HepG2 (cell line): ENCODE measurements at regions not wholly inside any gene's neighbourhood (a gene's known extent, or its start where the extent isn't known, plus 50 kb on each side); places are given as distances from the start of the nearest gene placed in this dataset.

ENCODE experiments used
- ATAC-seq: fragments of 200-7000 bp; cut with Tn5 transposase; 3 replicates; pipeline ENCODE4 v1.9.1; 2020; ENCODE audit warnings: mild to moderate bottlenecking, moderate library complexity
- BruUV-seq: library from RNA; stranded (reverse); fragments of 400-500 nt; replicated peaks from 2 replicates; lab custom pipeline; 2021; lab: Mats Ljungman, UMichigan
- CTCF ChIA-PET: fragments of 300-600 bp; formaldehyde crosslinking; extraction: SDS; loops from one replicate; lab custom pipeline; 2021; ENCODE audit warnings: low total read pairs, inconsistent platforms, low intra/inter-chr PET ratio; lab: Yijun Ruan, JAX
- POLR2A ChIA-PET: fragments of 350-600 bp; sonication (Branson Sonifier 250); formaldehyde crosslinking; loops from one replicate; lab custom pipeline; 2020; ENCODE audit warnings: antibody characterized with exemption, inconsistent platforms; lab: Yijun Ruan, JAX
- DNase-seq: peaks from one replicate; pipeline ENCODE4 v3.0.0-alpha.2; 2015; ENCODE audit warnings: low spot score
- FAIRE-seq: peaks from 3 replicates; lab custom pipeline; 2011; peaks lifted over from hg19 to GRCh38; lab: Jason Lieb, UNC
- H2AFZ ChIP-seq: one replicate; pipeline ENCODE4 v1.6.1; 2011; ENCODE audit warnings: low read length, inconsistent platforms
- H3K27ac ChIP-seq: fragments of 300-600 bp; 3 replicates; pipeline ENCODE4 v1.8.0; 2011; ENCODE audit warnings: mixed run types, mild to moderate bottlenecking, mixed read lengths, low read length, inconsistent platforms; ENCODE audit not compliant: insufficient read depth; ENCODE audit errors: extremely low read length
- H3K27me3 ChIP-seq, 2 experiments: fragments of 200-600 bp in 1 of 2; 2 replicates in 1 of 2; 3 replicates in 1 of 2; pipeline versions ENCODE4 v1.6.0 to v1.8.0; 2011; ENCODE audit warnings: low read length in 2 of 2, mild to moderate bottlenecking in 2 of 2, moderate library complexity in 2 of 2, inconsistent platforms in 1 of 2; ENCODE audit not compliant: insufficient read depth in 2 of 2, control insufficient read depth in 1 of 2
- H3K36me3 ChIP-seq, 2 experiments: fragments of 200-600 bp in 1 of 2; replicated peaks in 1 of 2; 2 replicates in 1 of 2; 3 replicates in 1 of 2; pipeline versions ENCODE4 v1.5.1 to v1.8.0; 2011; ENCODE audit warnings: low read length in 2 of 2, inconsistent platforms in 1 of 2; ENCODE audit not compliant: insufficient read depth in 2 of 2, control insufficient read depth in 1 of 2
- H3K4me1 ChIP-seq: 2 replicates; pipeline ENCODE4 v1.5.1; 2012; ENCODE audit warnings: low read length, inconsistent platforms; ENCODE audit not compliant: insufficient read depth
- H3K4me2 ChIP-seq: 2 replicates; pipeline ENCODE4 v1.6.0; 2011; ENCODE audit warnings: low read depth, low read length, inconsistent platforms
- H3K4me3 ChIP-seq, 3 experiments: fragments of 200-600 bp in 1 of 3; sonication (generic), shearing (Covaris generic) in 1 of 3; replicated peaks in 1 of 3; 2 replicates each; pipeline ENCODE4 v1.5.1; 2011 to 2016; ENCODE audit warnings: low read length in 3 of 3, inconsistent platforms in 2 of 3, low read depth in 2 of 3, mild to moderate bottlenecking in 2 of 3, control low read depth in 1 of 3, mixed read lengths in 1 of 3; ENCODE audit not compliant: insufficient read depth in 1 of 3
- H3K79me2 ChIP-seq: one replicate; pipeline ENCODE4 v1.6.1; 2011; ENCODE audit warnings: low read length, inconsistent platforms; ENCODE audit not compliant: insufficient read depth
- H3K9ac ChIP-seq: 2 replicates; pipeline ENCODE4 v1.6.0; 2011; ENCODE audit warnings: mild to moderate bottlenecking, low read depth, low read length, inconsistent platforms; ENCODE audit not compliant: insufficient read depth
- H3K9me3 ChIP-seq: 2 replicates; pipeline ENCODE4 v1.5.1; 2012; ENCODE audit warnings: mild to moderate bottlenecking, low read length
- H4K20me1 ChIP-seq: 2 replicates; pipeline ENCODE4 v1.6.0; 2011; ENCODE audit warnings: inconsistent platforms, mild to moderate bottlenecking, low read length, moderate library complexity; ENCODE audit not compliant: insufficient read depth
- DZIP1 ChIP-seq: sonication (generic); formaldehyde crosslinking; IDR thresholded peaks from 2 replicates; pipeline ENCODE4 v1.5.0; 2020; ENCODE audit warnings: mild to moderate bottlenecking, missing genetic modification reagents
- EEA1 ChIP-seq: sonication (generic); formaldehyde crosslinking; IDR thresholded peaks from 2 replicates; pipeline ENCODE4 v1.5.1; 2020; ENCODE audit warnings: mild to moderate bottlenecking, missing genetic modification reagents, borderline replicate concordance
- HNRNPLL ChIP-seq: fragments of 200-400 bp; formaldehyde crosslinking; IDR thresholded peaks from 2 replicates; pipeline ENCODE4 v1.6.1; 2017; ENCODE audit warnings: mild to moderate bottlenecking, low read depth, low read length; ENCODE audit not compliant: poor library complexity, severe bottlenecking
- SAP130 ChIP-seq: IDR thresholded peaks from 2 replicates; pipeline ENCODE4 v1.6.1; 2016; ENCODE audit warnings: low read depth
- WGBS: methylation state at CpG from one replicate; pipeline ENCODE4 v1.1.6; 2017; ENCODE audit warnings: low lambda C conversion rate; 5-methylcytosine and 5-hydroxymethylcytosine counted together
- in situ Hi-C: cut with HindIII; loops from 2 replicates; pipeline ENCODE4 v1.10.0; 2017; ENCODE audit warnings: low pct_unique_long_range_greater_than_20kb; ENCODE audit not compliant: extremely low pct_ligation_motif_present
- intact Hi-C: fragments of 100-400 bp; cut with micrococcal nuclease; formaldehyde crosslinking; loops from one replicate; pipeline ENCODE4 v1.10.0; 2022; ENCODE audit not compliant: unreplicated experiment

- TF ChIP-seq DZIP1 (CRISPR knock-in tag) (no peak), EEA1 (CRISPR knock-in tag) (no peak)
Measured at GRCh38 chr16:88326611-88327485, 55.9 kb upstream of the ZNF469 start (continued).

DNA sequence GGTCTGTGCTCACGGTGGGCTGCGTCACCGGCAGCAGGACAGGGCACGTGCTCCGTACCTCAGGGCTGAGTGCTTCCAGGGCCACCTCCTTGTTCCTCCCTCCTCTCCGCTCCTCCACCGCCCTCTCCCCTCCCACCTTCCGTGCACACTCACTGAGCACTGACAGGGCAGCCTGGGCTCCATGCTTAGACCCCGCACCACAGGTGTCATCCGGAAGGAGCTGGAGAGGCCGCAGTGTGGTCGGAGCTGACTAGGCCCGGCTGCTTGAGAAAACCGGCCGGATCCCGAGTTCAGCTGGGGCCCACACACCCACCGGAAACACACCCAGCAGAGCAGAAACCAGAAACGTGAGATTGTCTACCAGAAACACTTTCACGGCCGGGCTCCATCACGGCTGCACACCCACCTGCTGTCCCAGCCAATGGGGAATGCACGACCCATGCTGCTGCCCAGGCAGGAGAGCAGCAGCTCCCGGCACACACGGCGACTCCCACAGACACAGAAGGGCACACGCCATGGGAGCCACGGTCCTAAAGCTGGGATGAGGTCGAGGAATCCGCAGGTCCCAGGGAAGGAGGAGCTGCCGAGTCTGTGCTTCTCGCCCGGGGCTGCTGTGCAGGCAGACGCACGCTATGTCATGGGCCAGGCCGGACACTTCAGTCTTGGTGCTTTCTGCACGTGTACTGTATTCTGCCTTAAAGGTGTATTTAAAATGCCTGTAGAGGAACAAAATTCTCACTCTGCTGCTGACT, 55.0 kb upstream of the ZNF469 start:
- CTCF ChIA-PET: no interaction called here

More for the DNA sequence above, 55.0 kb upstream of the ZNF469 start:
- in situ Hi-C loops: no loop called here
- peaks cover 5% of the 10 kb centered on the region; the same call in 1 of the 2 replicates for H3K9me3 ChIP-seq
- 48% methylated on average over 29 of the region's 36 CpGs for WGBS
- no peak overlapping the region for H3K4me2 ChIP-seq
- POLR2A ChIA-PET: no interaction called here
- no peaks in the 10 kb centered on the region for H3K36me3 ChIP-seq
- ATAC-seq (no peak), FAIRE-seq (no peak), DNase-seq (no peak)
- no peak overlapping the region for H2AFZ ChIP-seq
- H3K27ac ChIP-seq: no peak overlapping the region
- H3K9ac ChIP-seq: no peak overlapping the region
- H4K20me1 ChIP-seq: no peaks in the 10 kb centered on the region; the same call in 1 of the 2 replicates
- no peaks in the 10 kb centered on the region for H3K79me2 ChIP-seq
- intact Hi-C loops: no loop called here
- H3K4me3 ChIP-seq: no peak overlapping the region
- peaks cover 20 to 70% of the 10 kb centered on the region in 2 experiments; a peak in 4 of 5 replicates for H3K27me3 ChIP-seq
- TF ChIP-seq SAP130 (CRISPR knock-in tag) (no peak), HNRNPLL (peak; percentile 4)
- H3K4me1 ChIP-seq: no peaks in the 10 kb centered on the region
- no TSS peak for BruUV-seq
